Stimulated activated CD8-positive, alpha-beta memory T cell treated with anti-CD3 and anti-CD28 coated beads, Interleukin-15, amount 100 ng/mL, for 48 hours (primary cell): ENCODE measurements at regions not wholly inside any gene's neighbourhood (a gene's known extent, or its start where the extent isn't known, plus 50 kb on each side); places are given as distances from the start of the nearest gene placed in this dataset.

Experiments used
- DNase-seq, 2 donors: peaks; one replicate each; pipeline ENCODE4 v3.0.0-alpha.2; 2020; ENCODE audit warnings: low read depth in 2 of 2

DNA sequence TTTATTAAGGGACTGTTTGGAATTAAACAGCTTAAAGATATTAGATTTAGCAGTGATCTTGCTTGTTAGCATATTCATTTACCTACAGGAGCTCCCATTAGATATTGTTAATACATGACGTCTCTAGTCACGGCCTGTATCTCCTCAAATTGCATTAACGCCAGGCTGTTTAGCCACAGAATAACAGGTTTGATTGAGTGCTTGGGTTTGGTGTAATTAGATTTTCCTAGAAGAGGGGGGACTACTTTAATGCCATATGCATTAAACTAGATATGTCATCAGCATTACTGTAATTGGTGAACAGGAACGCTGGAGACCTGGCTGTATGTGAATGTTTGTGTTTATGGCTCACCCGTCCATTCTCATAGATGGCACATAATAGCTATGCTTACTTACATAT is 841.4 kb upstream of the NR2F2 start:
- DNase-seq, result no peak

DNA sequence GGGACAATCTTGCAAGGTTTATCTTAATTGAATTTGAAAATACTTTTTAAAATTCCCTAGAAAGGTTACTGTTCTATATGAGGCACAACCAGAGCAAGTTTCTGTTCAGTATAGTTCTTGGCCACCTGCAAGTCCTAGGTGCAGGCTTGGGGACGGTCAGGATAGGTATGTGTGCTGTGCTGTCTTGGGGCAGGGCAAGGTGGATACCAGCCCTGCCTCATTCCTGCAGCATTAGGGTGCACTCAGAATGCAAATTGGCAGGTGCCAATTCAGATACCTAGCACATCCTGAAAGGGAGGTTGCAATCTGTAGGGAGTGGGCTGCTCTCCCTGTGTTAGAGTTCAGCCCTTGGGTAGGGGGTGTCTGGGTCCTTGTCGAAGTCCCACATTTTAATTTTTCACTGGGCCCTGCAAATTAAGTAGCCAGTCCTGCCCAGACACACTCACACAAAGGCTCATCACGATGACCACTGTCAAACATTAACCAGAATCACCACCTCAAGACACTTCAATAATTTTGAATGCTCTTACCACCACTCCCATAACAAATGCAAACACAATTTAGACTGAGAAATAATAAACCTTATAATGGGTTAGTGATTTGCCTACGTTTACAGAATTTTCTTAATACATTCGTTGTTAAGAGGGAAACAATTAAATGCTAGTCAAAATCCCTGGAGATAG is 838.0 kb upstream of the NR2F2 start:
- DNase-seq, result no peak

- DNase-seq, result no peak
Observed at GRCh38 chr15:95494971-95495541, 835.4 kb upstream of the NR2F2 start.

GRCh38 chr15:95497634-95498033 is 832.9 kb upstream of the NR2F2 start:
- no peak for DNase-seq

GRCh38 chr15:95498961-95499360 is 831.5 kb upstream of the NR2F2 start:
- no peak for DNase-seq

- no peak for DNase-seq
Observed at GRCh38 chr15:95499397-95499796, 831.1 kb upstream of the NR2F2 start.

DNA sequence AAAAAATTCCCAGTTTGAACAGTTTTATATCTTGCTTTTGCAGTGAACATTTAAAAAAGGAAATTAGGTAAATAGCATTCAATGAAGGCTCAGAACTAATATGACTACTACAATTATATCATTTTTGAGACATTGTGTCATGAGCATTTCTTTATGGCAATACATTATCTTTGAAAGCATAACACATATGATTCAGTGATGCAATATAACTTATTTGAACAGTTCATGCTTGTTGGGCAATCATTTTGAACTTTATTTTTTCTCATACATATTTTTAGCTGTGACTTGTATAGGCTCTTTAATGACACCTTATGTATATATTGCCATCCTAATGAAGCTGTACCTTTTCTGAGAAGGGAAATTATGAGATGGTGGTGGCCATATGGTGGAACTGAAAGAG is 828.6 kb upstream of the NR2F2 start:
- no peak for DNase-seq

- DNase-seq, result no peak
Observed at GRCh38 chr15:95503107-95503506, 827.4 kb upstream of the NR2F2 start.

DNA sequence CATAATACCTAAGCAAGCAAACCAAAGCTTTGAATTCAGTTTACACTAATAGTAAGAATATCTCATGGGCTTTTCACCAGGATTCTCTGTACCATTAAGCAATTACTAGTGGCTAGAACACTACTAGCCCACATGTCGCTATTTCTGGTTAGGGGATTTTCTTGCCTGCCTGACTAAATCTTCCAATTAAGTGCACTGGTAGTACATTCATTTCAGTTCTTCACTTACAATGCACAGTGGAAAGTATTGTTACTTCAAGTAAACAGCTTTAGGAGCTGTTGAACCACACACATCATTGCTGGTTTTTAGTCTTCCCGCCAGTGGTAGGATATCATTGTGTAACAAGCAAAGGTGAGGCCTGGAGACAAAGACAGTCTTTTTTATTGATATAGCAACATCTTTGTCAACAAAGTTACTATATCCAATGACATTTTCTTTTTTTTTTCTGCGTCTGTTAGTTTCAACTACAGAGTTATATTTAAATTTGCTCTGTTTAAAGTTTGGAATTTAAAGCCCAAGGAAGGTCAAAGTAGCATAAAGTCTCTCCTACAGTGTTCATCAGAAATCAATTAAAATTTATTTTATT is 826.8 kb upstream of the NR2F2 start:
- no peak for DNase-seq

DNA sequence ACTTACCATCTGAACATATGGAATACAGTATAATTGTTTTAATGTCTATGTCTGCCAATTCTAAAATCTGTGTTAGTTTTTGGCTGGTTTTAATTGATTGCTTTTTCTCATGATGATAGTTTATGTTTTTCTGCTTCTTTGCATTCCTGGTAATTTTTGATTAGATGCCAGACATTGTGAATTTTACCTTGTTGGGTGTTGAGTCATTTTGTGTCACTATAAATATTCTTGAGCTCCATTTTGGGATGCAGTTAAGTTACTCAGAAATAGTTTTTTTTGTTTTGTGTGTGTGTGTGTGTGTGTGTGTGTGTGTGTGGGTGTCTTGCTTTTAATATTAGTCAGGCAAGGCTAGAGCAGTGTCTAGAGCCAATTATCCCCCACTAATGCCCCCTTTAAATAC is 818.8 kb upstream of the NR2F2 start:
- no peak for DNase-seq

DNA sequence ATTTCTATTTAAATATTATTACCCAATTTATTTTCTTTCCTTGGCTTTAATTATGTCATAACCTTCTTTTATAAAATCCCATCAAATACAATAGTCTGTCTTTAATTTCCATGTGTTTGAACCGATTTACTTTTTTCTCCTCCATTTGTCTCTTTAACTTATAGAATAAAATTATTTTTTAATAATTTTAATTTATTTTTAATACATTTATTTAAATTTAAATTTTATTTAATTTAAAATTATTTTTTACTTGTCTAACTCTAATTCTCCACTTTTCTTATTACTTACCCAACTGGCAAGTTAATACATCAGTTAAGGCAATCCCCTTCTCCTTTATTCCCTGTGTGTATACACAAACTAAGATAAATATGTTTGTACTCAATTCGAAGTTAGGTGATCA is 817.6 kb upstream of the NR2F2 start:
- DNase-seq, result no peak

DNA sequence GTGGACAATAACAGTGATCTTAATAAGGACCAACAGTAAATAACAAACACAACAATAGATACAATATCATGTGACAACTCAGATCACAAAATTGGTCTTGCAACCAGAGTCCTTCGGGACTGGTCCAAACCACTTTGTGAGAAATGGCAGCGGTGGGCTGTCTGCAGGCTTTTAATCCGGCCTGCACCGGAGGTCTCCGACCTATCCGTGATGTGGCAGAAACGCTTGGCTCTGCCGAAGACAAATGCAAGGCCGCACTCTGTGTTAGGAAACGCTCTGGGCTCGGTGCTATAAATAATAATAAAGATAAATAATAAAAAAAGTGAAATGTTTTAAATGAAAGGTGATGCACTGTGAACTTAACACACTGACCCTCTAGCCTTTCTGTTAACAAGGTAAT is 810.6 kb upstream of the NR2F2 start:
- DNase-seq, result no peak

DNA sequence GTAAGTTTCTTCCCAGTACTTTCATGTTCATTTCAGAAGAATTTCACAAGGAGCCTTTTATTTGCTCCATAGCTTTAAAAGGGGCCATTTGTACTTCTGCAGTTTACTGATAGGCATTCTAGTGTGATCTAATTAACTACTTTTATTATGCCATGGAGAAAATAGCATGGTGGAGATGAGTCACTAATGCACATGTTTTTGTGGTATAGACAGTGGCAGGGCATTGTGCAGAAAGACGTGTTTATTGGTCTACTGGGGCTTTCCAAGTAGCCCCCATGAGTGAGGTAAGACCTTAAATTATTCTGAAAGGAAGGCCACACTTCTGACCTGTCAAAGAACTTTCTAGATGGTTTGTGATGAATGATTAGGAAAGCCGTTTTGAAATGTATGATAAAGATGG is 810.0 kb upstream of the NR2F2 start:
- no peak for DNase-seq

GRCh38 chr15:95520922-95521321 is 809.6 kb upstream of the NR2F2 start:
- DNase-seq, result no peak

DNA sequence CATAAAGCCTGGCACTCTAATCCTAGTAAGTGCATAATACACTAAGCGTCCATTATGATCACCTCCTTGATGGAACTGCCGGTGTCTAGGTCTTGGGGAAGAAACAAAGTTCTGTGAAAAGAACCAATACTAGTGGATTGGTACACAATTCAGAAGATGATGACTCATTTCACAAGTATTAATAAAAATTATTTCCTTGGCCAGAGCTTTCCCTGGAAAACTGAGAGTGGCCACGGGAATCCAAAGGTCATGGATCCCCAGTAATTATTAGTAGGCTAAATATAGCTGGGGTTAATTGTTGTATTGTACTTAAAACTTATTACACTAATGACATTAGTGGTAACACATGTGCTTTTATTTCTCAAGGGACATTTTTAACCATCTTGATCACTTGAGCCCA is 808.0 kb upstream of the NR2F2 start:
- DNase-seq, result no peak

- DNase-seq, result no peak
Observed at GRCh38 chr15:95528920-95529319, 801.6 kb upstream of the NR2F2 start.

DNA sequence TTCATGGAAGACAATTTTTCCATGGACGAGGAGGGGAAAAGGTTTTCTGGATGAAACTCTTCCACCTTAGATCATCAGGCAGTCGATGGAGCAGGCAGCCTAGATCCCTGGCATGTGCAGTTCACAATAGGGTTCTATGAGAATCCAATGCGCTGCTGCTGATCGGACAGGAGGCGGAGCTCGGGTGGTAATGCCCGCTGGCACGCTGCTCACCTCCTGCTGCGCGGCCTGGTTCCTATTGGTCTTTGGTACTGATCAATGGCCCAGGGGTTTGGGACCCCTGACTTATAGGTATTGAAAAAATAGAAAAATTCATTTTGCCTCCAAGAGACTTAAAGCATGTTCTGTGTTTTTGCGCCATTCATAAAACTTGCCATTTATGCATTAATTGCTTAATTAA is 793.9 kb upstream of the NR2F2 start:
- no peak for DNase-seq

- DNase-seq, result no peak
Observed at GRCh38 chr15:95538693-95539092, 791.8 kb upstream of the NR2F2 start.

DNA sequence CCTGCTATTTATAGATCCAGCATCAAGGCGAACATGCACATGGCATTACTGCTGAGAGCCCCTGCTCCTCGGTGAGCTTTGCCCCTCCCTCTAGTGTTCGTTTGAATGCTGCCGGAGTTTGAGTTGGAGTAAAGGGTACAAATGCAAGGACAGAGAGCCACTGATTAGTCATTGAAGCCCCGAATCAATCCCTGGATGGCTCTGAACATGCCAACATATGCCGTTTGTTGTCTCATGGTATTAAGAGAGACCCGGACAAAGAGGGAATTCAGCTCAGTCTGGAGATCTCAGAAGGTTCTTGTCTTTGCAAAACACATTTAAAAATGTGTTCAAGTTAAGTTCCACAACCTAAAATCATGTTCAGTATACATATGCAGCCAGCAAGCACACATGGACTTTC is 789.2 kb upstream of the NR2F2 start:
- no peak for DNase-seq

DNA sequence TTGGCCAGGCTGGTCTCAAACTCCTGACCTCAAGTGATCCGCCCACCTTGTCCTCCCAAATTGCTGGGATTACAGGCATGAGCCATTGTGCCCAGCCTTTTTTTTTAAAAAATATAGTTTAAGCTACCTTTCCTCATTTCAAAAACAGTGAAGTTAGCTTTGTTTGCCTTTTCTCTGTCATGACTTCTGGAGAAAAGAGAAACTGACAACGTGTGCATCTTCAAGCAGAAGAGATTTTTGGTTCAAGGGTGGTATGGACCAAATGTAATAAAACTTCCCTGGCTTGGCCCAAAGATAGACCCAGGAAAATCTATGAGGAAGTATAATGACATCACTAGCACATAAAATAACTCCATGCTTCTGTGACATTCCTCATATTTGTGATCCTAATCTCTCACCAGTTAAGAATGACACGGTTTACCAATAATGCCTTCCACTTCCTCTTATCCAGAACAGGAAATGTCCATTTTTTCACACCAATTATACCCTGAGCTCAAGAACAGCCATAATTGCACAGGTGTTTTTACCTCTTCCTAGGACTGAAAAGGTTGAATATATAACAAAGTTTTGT is 781.2 kb upstream of the NR2F2 start:
- no peak for DNase-seq

DNA sequence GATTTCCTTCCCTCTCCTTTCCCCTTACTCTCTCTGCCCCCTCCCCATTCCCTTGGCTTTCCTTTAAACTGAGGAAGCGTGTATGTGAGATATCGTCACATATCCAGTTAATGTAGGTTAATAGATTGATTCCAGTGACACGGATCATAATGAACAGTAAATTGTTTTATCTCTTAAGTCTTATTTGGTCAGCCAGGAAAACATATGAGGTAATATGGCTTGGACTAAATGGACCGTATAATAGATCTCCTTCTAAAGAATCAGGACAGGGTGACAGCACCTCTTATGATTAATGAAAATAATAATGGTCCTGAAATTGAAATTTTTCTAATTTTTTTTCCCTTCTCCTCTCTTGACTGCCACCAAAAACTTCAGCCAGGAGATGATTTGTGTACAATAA is 779.8 kb upstream of the NR2F2 start:
- no peak for DNase-seq

GRCh38 chr15:95556225-95556624 is 774.3 kb upstream of the NR2F2 start:
- DNase-seq, result no peak

DNA sequence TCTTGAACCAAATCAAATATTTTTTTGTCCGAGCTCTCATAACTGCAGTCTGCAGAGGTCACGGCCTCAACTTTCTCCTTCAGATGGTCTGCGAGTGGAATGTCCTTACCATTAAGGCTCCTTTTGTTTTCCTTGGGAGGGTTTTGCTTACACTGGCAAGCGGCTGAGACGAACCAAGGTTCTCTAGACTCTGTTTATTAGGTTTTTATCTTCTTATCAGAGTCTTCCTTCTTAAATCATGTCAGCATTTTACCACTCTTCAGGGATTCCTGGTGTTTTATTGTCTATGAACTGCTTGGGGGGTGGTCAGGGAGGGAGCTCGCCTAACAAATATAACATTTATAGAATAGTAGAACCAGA is 773.7 kb upstream of the NR2F2 start:
- DNase-seq, result no peak
